ENCODE measurements at regions not wholly inside any gene's neighbourhood (a gene's known extent, or its start where the extent isn't known, plus 50 kb on each side); places are given as distances from the start of the nearest gene placed in this dataset.

DNA sequence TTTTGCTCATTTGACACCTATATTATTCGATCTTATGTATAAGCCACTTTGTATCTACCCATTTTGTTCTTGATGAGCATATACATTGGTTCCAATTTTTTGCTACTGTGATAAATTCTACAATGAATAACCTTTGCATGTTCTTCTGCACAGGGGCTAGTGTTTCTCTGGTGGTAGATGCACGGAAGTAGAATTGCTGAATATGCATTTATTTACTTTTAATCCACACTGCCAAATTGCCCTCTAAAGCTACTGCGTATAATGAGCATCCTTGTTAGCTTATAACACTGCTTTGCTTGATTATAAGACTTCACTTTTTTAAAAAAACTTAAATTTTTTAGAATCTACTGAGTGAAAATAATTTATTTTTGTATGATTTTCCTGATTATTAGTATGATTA, 84.2 kb upstream of the PIAS1 start:
- DNase-seq: no peak
- H3K27ac Mint-ChIP-seq: no peak overlapping the region
- H3K27ac ChIP-seq (ENCODE audit: low read length in 2 of 2): no peak overlapping the region
- no peaks in the 10 kb centered on the region for H3K9me3 ChIP-seq (ENCODE audit: control extremely low read depth in 1 of 3, control insufficient read depth in 2 of 3, insufficient read depth in 1 of 3, low read length in 2 of 3)
- H2AFZ ChIP-seq (ENCODE audit: insufficient read depth, low read depth, low read length, poor library complexity, severe bottlenecking): no peak overlapping the region
- TF ChIP-seq, protein P1, sequence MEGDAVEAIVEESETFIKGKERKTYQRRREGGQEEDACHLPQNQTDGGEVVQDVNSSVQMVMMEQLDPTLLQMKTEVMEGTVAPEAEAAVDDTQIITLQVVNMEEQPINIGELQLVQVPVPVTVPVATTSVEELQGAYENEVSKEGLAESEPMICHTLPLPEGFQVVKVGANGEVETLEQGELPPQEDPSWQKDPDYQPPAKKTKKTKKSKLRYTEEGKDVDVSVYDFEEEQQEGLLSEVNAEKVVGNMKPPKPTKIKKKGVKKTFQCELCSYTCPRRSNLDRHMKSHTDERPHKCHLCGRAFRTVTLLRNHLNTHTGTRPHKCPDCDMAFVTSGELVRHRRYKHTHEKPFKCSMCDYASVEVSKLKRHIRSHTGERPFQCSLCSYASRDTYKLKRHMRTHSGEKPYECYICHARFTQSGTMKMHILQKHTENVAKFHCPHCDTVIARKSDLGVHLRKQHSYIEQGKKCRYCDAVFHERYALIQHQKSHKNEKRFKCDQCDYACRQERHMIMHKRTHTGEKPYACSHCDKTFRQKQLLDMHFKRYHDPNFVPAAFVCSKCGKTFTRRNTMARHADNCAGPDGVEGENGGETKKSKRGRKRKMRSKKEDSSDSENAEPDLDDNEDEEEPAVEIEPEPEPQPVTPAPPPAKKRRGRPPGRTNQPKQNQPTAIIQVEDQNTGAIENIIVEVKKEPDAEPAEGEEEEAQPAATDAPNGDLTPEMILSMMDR (IDR thresholded peaks at IDR 0.05): no peak
- no peak for TF ChIP-seq EZH2 (IDR thresholded peaks at IDR 0.05; ENCODE audit: borderline replicate concordance, insufficient read depth, low read depth, low read length, poor library complexity, severe bottlenecking)
- peaks cover 11% of the 10 kb centered on the region in 2 donors for H3K4me1 ChIP-seq (ENCODE audit: control insufficient read depth in 2 of 2, insufficient read depth in 2 of 2, low read length in 2 of 2)
- peaks cover 13% of the 10 kb centered on the region for H3K4me1 Mint-ChIP-seq
- H4K20me1 ChIP-seq (ENCODE audit: control insufficient read depth, insufficient read depth, low read length, poor library complexity, severe bottlenecking): no peaks in the 10 kb centered on the region
- no peaks in the 10 kb centered on the region for H3K9me3 Mint-ChIP-seq (ENCODE audit: insufficient read depth)
- H3K27me3 Mint-ChIP-seq: peaks cover 36% of the 10 kb centered on the region
- no peak overlapping the region for H3K4me3 ChIP-seq (ENCODE audit: control extremely low read depth in 1 of 5, extremely low read depth in 1 of 5, insufficient read depth in 1 of 5, low read depth in 2 of 5, low read length in 4 of 5)
- no peaks in the 10 kb centered on the region for H3K36me3 ChIP-seq (replicated peaks in 1 of 2; ENCODE audit: control extremely low read depth in 1 of 2, control insufficient read depth in 1 of 2, extremely low read depth in 1 of 2, insufficient read depth in 2 of 2, low read length in 1 of 2)
- H3K9ac ChIP-seq (ENCODE audit: low read length): no peak overlapping the region
- ATAC-seq (ENCODE audit: low read depth): no peak
- intact Hi-C loops (cut with micrococcal nuclease): no loop called here
- POLR2A ChIA-PET: no interaction called here
- H3K4me2 ChIP-seq (replicated peaks; ENCODE audit: low read depth, low read length, poor library complexity, severe bottlenecking): no peak overlapping the region
- no peaks in the 10 kb centered on the region for H3K79me2 ChIP-seq (ENCODE audit: control insufficient read depth, insufficient read depth, low read length)
- H3K4me3 Mint-ChIP-seq: no peak overlapping the region
- no CpG with 5 or more reads among the region's 3 CpGs for WGBS (ENCODE audit: insufficient coverage)
- CTCF ChIA-PET: no interaction called here
- H3K27me3 ChIP-seq (replicated peaks in 1 of 4; ENCODE audit: control extremely low read depth in 1 of 4, control insufficient read depth in 3 of 4, insufficient read depth in 4 of 4, low read length in 3 of 4): peaks cover 0 to 14% (median 8%) of the 10 kb centered on the region in 4 experiments

DNA sequence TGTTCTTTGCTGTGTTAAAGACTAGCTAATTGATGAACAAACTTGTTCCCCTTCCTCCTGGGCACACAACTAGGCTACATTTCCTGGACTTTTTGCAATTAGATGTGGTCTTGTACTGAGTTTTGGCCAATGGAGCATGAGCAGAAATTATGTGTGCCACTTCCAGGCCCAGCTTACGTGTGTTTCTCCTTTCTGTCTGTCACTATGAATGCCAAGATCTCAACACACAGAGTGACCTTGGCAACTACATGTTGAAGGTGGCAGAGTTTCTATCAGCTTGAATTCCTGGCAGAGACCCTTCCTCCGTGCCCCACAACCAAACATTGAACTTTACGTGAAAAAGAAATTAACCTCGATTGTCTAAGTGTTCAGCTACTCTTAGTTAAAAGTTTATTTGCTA, 81.7 kb upstream of the PIAS1 start:
- Histone ChIP-seq H3K27ac (ENCODE audit: low read length in 2 of 2) (no peak overlapping the region), H3K4me2 (replicated peaks; ENCODE audit: low read depth, low read length, poor library complexity, severe bottlenecking) (no peak overlapping the region), H2AFZ (ENCODE audit: insufficient read depth, low read depth, low read length, poor library complexity, severe bottlenecking) (no peak overlapping the region), H3K9me3 (ENCODE audit: control extremely low read depth in 1 of 3, control insufficient read depth in 2 of 3, insufficient read depth in 1 of 3, low read length in 2 of 3) (no peaks in the 10 kb centered on the region), H3K4me1 (ENCODE audit: control insufficient read depth in 2 of 2, insufficient read depth in 2 of 2, low read length in 2 of 2) (peaks cover 11% of the 10 kb centered on the region in 2 donors), H3K79me2 (ENCODE audit: control insufficient read depth, insufficient read depth, low read length) (no peaks in the 10 kb centered on the region), H4K20me1 (ENCODE audit: control insufficient read depth, insufficient read depth, low read length, poor library complexity, severe bottlenecking) (no peaks in the 10 kb centered on the region), H3K4me3 (ENCODE audit: control extremely low read depth in 1 of 5, extremely low read depth in 1 of 5, insufficient read depth in 1 of 5, low read depth in 2 of 5, low read length in 4 of 5) (no peak overlapping the region), H3K36me3 (replicated peaks in 1 of 2; ENCODE audit: control extremely low read depth in 1 of 2, control insufficient read depth in 1 of 2, extremely low read depth in 1 of 2, insufficient read depth in 2 of 2, low read length in 1 of 2) (no peaks in the 10 kb centered on the region), H3K27me3 (replicated peaks in 1 of 4; ENCODE audit: control extremely low read depth in 1 of 4, control insufficient read depth in 3 of 4, insufficient read depth in 4 of 4, low read length in 3 of 4) (peaks cover 0 to 14% (median 8%) of the 10 kb centered on the region in 4 experiments), H3K9ac (ENCODE audit: low read length) (no peak overlapping the region)
- H3K27me3 Mint-ChIP-seq: peaks cover 33% of the 10 kb centered on the region
- no peak overlapping the region for H3K27ac Mint-ChIP-seq
- no peak overlapping the region for H3K4me3 Mint-ChIP-seq
- no peak for DNase-seq
- H3K9me3 Mint-ChIP-seq (ENCODE audit: insufficient read depth): no peaks in the 10 kb centered on the region
- intact Hi-C loops (cut with micrococcal nuclease): no loop called here
- 100% methylated on average over 1 of the region's 4 CpGs for WGBS (ENCODE audit: insufficient coverage)
- TF ChIP-seq, protein P1 (IDR thresholded peaks at IDR 0.05): no peak
- TF ChIP-seq EZH2 (IDR thresholded peaks at IDR 0.05; ENCODE audit: borderline replicate concordance, insufficient read depth, low read depth, low read length, poor library complexity, severe bottlenecking): no peak
- ATAC-seq (ENCODE audit: low read depth): no peak
- ChIA-PET POLR2A (no interaction called here), CTCF (no interaction called here)
- peaks cover 12% of the 10 kb centered on the region for H3K4me1 Mint-ChIP-seq
